ENCODE measurements at regions not wholly inside any gene's neighbourhood (a gene's known extent, or its start where the extent isn't known, plus 50 kb on each side); places are given as distances from the start of the nearest gene placed in this dataset.
A peak's percentile ranks its signal among the peaks of the same experiment; 100 is the strongest.

DNA sequence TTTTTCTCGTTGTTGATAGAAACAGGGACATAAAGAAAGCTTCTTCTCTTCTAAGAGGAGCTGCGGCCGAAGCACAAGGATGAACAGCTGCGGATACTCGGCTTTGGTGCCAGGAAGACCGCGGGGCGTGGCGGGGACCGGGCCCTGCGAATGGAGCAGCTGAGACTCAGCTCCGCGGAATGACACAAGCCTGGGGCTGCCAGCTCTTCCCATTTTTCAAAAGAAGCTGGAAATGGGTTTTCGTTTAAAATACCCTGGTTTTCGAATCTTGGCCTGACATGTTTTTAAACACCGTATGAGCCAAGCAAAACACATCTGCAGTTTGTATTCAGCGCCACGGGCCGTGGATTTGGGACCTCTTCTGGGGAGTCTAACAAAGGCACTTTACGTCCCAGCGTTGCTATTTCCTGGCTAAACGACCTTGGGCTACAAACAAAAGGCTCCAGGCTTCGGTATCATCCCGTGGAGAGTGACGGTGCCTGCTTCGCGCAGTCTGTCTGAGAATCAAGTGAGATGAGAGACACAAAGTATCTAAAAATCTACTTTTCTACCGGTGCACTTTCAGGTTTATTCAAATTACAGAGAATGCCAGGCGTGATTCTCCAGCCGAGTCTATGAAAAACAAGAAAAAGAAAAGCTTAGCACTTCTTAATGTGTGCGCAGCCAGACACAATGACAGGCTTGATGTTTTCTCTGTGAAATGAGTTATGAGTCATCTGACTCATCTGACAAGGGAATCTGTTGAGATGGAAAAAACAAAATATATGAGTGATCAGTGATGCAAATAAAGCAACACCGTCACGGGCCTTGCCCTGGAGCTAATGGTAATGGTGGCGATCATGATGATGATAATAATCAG, 114.0 kb upstream of the TMEM132D start:
- no peak for DNase-seq (ENCODE audit: low spot score)

DNA sequence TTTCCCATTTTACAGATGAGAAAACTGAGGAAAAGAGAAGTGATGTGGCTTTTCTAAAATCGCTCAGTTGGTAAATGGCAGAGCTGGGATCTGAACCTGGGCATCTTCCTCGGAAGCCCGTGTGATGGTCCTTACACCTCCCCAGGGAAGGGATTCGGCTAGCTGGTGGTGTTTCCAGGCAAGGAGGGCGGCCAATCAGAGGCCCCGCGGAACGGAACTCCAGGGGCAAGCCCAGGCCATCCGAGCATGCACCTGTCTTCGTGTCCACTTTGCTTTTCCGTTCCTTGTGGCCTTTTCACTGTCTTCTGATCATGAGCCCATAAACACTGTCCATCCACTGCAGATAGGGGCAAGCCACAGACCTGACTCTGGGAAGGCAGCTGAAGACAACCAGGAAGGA, 114.8 kb upstream of the TMEM132D start:
- DNase-seq (ENCODE audit: low spot score) = no peak

DNA sequence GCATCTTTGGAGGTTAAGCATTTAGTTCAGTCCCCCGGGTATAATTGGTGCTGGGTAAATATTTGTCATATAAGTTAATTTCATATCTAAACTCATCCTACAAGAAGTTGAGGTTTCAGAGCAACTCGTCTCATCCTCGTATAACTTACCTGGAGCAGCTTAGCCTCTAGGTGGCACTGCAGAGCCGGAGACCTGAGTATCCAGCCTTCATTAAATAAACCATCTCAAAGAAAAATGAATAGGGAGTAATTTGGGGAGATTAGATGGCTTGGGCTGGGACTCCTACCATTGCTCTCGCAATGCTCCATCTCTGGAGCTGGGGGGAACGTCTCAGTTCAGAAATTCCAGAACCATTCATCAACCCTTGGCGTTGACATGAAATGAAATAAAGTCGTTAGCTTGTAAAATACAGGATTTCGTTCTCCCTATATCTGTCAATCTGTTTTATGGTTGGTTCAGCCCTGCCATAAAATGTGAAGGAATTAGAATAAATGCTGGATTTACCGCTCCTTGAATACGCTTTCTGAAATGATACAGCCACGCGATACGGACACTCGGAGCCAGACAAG, 122.9 kb upstream of the TMEM132D start:
- peak; percentile 39 for DNase-seq (ENCODE audit: low spot score)

DNA sequence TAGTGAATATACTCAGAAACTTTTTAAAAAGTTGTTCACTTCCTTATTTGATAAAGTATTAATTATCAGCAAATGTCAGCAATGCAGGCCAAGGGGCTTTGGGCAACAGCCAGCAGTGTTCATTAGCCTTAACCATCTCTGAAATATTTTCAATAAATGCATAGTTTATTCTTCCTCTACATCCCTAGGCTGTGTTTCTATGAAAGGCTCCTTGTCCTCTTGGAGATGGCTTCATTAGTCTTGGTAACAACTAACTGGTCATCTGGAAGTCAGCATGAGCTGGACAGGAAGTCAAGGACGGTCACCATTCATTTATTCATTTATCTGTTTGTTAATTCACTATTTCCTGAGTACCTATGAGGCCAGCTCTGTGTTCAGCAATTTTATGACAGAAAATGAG, 124.0 kb upstream of the TMEM132D start:
- no peak for DNase-seq (ENCODE audit: low spot score)

DNA sequence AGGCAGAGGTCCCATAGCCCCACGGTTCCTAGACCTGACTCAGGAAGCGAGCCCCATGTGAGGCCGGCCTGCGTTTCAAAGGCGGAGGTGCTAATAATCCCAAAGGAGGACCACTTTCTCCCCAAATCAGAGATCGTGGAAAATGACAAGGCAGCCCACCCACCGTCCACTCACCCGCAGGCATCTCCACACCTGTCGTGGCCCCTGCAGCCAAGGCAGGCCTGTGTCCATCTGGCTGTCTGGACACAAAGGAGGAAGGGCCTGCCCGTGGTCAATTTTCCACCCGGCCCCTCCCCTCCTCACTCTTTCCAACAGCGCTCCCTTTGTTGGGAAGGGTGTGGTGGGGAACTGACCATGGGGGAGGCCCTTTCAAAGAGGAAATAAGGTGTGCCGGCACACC, 125.3 kb upstream of the TMEM132D start:
- DNase-seq (ENCODE audit: low spot score) = no peak

DNA sequence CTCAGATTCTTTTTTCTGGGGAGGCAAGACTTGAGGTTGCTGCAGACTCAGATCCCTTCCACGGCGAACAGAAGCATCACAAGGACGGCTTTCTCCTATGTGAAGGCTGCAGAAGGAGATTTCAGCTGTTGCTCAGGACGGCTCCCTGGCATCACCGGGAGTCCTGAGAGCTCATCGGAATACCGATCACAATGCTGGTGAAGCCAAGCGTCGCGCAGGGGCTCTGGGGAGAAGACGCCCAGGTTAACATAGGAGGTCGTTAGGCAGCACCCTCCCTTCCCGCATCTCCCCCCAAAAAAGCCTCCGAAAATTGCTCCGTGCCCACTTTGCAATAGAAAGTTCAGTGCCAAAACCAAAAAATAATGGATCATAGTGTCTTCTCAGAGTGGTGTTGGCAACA, 127.2 kb upstream of the TMEM132D start:
- DNase-seq (ENCODE audit: low spot score) = no peak

DNA sequence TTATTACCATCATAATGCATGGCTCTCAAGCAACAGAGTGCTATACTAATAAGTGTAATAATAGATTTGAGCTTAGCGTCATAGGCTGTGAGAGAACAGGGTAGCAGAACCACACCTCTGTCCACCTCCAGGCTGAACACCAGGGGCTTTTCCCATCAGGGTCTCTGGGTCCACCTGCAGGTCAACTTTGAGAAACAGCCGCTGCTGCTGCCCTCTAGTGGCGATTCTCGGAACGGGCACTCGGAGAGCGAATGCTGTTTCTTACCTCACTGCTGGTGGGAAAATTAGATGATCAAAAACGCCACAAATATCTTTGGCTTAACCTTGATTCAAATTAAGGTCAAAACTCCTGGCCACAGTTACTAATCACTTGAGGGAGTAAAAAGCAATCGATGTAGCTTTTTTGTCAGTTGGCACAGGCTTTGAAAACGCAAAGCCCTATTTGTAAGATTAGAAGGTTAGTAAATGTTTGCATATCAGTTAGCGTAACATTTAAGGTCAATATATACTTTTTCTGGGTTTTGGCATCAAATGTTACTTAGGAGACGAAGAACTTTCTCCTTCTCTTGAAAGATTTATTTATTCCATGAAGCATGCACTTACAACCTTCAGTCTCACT, 127.9 kb upstream of the TMEM132D start:
- DNase-seq (ENCODE audit: low spot score) = peak; percentile 70

DNA sequence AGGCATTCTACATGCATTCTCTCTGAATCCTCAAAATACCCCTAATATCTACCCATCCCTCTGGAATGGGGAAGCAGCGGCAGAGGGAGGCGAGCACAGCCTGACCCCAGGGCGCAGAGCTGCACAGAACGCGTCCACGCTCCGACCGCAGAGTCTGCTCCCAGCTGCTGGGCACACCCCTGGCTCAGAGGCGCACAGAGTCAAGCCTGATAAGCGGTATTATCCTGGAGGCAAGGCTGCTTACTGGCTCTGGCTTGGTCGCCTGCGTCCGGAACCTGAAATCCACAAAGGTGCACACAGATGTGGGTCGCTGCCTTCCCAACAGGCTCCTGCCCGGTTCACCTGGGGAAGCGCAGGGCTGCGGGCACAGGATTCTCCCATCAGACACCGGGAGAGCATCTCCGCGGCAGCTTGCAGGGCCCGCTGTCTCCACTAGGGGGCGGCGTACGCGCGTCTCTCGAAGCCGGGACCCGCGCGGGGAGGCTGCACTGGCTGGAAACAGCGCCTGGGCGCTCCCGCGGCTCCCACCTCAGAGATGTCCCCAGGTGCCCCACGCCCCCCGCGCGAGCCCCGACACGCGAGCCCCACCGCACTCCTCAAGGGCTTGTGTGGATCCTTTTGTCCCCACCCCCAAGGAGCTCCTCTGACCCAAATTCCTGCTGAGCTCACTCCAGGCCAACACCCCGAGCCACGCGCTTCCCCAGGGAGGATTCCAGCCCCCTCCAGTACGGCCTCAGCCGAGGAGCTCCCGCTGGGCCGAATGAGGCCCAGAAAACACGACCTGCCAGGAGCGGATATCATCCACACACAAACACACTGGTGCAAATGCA, 120.1 kb upstream of the FZD10 start:
- no peak for DNase-seq (ENCODE audit: low spot score)

DNA sequence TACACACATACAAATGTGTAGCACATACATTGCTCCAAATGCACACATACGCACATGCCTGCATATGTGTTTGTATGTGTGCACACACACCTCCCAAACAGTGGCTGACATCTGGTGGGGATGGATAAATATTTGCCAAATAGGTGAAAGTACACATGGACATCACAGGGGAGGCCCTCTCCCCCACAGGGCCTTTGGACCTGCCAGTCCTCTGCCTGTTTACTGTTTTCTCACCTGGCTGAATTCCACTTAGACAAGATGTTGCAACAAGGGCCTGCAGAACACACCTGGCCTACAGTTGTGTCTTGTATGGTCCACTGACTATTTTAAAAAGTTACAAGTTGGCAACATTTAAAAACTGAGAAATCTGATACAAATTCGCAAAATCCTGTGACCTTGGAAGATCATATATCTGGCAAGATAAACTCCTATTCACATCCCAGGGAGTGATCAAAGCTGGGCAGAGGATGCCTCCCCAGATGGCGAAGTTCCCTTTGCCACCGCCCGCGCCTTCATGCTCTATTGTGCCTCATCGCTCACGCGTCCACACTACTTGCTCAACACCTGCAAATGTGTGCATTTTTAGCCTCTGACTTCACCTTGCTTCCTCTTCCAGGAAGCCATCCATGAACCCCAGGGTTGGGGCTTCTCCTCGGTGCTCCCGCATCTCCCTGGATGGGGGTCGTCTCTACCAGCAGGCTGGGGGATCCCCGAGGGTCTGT, 118.4 kb upstream of the FZD10 start:
- no peak for DNase-seq (ENCODE audit: low spot score)

DNA sequence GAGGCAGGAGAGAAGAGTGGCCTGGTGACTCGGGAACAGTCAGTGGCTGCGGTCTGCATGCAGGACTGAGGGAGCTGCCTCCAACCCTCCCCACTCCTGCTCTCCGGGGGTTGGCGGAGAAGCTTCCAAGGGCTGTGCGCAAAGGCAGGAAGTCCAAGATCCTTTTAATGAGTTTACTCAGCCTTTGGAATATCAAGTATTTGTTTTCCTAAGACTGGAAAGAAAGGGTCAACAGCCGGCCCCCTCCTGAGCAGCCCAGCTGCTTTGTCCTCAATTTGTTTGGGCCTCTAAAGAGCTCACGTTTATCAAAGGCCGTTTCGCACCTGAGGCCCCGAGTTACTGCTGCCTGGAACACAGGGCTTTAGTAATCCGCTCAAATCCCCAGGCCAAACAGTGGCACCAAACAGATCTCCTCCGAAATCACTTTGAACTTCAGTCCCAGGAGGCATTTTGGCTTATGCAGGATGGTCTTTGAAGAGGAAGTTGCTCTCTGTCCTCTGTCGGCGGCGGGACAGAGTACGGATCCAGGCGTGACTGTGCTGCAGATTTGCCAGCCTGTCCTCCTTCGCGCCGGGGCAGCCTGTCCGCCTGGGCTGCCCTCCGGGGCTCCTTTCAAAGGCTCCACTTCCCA, 117.2 kb upstream of the FZD10 start:
- no peak for DNase-seq (ENCODE audit: low spot score)

DNA sequence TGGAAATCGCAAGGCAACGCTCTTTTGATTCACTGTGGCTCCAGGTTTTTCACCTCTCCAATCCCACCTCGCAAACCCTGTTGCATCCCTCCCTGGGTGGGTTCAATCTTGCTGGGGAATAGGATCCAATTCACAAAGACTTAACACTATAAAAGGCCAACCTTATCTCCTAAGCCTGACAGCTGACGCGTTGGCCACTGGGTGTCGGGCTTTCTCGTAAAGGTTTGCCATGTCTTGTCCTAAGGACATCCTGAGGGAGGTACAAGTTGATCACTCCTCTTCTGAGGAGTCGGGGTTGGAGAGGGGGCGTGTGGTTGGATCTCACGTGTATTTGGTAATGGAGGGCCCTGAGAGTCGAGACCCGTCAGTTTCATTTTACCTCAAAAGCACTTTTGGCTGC, 112.6 kb upstream of the FZD10 start:
- no peak for DNase-seq (ENCODE audit: low spot score)

DNA sequence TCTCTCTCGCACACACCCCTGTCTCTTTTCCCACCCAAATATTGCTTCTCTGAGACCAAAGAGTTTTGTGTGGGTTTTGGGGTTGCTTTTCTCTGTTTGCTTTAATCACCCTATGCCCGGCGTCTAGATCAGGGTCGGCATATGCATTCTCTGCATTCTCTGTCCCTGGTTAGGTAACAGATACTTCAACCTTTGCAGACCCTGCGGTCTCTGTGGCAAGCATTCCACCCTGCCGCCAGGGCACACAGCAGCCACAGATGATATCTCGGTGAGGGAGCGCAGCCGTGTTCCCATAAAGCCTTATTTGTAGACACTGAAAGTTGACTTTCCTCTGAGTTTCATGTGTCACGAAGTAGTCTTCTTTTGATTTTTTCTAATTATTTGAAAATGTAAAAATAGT, 110.4 kb upstream of the FZD10 start:
- no peak for DNase-seq (ENCODE audit: low spot score)

DNA sequence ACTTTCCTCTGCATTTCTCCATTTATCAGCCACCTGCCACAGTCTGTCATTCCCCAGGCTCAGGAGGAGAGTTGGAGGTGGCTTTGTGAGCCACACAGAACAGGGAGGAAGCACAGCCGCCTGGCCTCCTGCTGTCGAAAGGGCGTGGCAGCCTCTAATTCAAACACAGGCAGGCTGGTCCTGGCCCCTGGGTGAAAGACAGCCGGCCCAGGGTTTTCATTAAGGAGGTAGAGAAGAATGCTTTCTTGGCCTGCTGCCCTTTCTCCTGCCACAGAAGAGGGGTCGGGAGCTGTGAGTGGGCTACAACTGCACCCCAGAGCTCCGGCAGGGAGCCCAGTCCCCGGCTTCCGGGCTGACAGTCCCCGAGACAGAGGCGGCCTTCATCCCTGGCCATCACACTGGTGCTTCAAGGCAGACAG, 108.6 kb upstream of the FZD10 start:
- DNase-seq (ENCODE audit: low spot score) = no peak

DNA sequence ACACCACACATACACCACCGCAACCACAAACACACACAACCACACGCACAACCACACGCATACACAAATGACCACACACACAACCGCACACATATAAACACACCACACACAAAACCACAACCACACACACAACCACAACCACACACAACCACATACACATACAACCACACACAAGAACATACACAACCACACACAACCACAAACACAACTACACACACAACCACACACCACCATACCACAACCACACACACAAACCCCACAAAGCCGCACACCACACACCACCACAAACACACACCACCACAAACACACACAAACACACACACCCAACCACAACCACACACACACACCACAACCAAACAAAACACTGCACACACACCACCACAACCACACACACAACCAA, 107.5 kb upstream of the FZD10 start:
- no peak for DNase-seq (ENCODE audit: low spot score)

DNA sequence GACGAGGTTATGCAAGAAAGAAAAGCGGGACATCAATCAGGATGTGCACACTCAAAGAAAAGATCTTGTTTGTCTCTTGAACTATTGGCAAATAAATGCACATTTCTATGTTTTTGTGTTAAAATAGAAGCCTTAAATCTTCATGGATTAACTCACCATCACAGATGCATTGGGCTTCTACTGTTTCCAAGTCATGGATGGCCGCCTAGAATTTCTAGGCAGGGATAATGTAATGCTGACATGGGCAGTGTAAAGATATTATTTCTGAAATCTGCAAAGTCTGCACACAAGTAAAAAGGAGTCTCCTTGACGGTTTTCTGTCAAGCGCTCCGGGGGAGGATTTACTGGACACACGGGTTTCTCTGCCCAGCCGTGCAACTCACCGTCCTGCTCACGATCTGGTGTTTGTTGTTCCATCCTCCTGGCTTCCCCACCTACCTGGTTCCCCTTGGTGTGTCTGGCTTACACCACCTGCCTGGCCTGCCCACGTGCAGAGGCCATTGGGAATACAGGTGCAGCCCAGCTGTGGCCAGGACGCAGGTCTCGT, 103.3 kb upstream of the FZD10 start:
- DNase-seq (ENCODE audit: low spot score) = no peak

DNA sequence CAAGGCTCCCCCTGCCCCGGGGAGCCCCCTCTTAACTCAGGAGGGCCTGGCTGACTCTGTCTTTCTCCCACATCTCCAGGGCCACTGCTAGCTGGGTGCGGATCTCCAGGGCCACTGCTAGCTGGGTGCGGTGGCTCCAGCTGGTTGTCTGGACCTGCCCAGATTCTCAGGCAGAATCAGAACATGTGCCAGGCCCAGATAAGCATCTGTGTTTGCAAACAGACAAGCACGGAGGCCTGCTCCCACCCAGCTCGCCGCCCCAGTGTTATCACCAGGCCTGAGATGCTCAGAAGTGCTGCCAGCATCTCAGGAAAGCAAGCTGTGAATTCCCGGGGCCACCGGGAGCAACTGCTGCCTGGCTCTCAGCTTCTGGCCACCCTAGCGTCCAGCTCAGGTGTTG, 98.4 kb upstream of the FZD10 start:
- no peak for DNase-seq (ENCODE audit: low spot score)

DNA sequence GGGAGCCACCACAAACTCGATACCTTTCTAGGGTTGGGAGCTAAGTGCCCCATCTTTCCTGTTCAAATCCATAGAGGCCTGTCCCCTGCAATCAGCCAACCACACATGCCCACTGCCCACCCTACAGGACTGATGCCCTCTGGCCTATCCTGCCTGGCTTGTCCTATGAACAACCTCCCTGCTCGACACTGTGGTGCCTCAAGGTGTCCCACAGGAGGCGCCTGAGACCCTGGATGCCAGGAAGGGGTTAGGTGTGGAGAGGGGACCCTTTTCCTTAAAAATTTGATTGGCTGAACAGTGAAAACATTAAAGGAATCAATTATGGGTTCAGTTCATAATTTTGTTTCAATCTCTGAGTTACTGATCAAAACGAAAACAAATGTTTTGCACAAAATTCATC, 97.3 kb upstream of the FZD10 start:
- DNase-seq (ENCODE audit: low spot score) = no peak

DNA sequence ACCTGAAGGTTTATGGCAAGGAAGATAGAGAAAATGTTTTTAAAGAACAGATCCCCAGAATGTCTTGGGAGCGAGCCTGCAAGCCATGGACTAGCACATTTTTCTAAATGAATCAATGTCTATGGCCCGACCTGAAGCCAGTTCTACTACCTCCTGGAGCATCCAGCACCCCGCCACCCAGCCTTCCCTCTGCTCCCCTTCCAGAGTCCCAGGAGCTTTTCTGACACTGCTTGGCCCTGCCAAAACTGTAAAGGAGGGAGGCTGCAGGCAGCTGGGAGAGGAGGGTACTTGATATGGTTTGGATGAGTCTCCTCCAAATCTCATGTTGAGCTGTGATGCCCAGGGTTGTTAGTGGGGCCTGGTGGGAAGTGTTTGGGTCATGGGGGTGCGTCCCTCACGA, 95.5 kb upstream of the FZD10 start:
- DNase-seq (ENCODE audit: low spot score) = no peak

DNA sequence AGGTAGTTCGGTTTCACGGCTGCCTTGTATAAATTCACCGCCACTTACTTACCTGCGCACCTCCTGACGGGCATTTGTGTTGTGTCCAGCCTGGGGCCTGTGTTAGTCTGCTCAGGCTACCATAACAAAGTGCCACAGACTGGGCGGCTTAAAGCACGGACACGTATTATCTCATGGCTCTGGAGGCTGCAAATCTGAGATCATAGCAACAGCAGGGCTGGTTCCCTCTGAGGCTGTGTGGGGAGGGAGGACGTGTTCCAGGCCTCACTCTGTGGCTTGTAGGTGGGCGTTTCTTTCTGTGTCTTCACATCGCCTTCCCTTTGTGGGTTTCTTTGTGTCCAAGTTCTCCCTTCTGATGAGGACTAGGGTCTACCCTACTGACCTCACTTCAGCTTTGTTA, 93.5 kb upstream of the FZD10 start:
- no peak for DNase-seq (ENCODE audit: low spot score)

DNA sequence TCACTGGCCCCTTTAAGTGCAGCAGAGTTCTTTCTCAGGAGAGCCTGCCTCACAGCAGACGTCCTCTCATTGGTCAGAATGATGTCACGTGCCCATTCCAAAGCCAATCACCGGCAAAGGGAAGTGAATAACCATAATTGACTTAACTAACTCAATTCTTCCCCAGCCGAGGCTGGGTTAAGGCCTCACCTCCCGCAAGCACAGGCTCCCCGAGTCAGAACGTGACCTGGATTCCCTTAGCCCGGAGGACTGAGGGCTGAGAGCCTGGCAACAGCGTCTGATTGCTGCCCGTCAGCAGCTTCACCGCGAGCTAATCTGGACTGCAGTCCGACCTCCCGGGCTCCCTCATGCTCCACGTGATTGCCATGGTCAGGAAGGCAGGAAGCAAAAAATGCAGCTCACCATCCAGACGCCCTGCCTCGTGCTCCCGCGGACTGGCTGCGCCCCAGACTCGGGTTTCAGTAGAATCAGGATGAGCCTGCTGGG, 92.1 kb upstream of the FZD10 start:
- DNase-seq (ENCODE audit: low spot score) = no peak

DNA sequence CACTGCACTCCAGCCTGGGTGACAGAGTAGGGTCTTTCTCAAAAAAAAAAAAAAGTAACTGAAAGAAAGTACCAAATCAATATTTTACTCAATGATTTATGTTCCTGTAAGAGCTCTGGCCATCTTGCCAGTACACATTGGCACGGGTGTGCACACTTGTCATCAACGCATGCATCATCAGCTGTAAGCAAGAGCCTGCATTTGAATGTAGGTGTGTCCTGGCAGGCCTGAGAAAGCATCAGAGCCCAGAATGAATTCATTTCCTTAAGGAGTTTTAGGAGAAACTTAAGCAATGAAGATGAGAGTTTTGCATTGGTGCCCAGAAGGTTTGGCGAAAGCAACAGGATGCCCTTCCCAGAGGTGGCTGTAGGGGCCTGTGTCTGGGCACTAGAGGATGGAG, 88.5 kb upstream of the FZD10 start:
- no peak for DNase-seq (ENCODE audit: low spot score)

Measured in HuH-7 (cell line).